Aorta (tissue), 5 donors: ENCODE measurements at regions not wholly inside any gene's neighbourhood (a gene's known extent, or its start where the extent isn't known, plus 50 kb on each side); places are given as distances from the start of the nearest gene placed in this dataset.

Source experiments
- ATAC-seq: fragments of 200-7000 bp; cut with Tn5 transposase; one replicate; pipeline ENCODE4 v1.9.1; 2022; ENCODE audit warnings: moderate library complexity; ENCODE audit not compliant: low FRiP score
- DNase-seq, 2 donors: peaks; one replicate each; pipeline ENCODE4 v3.0.0-alpha.2; 2020
- H3K27ac ChIP-seq, 2 donors: one replicate each; pipeline ENCODE4 v1.5.1; 2013; ENCODE audit warnings: low read length in 2 of 2, mild to moderate bottlenecking in 2 of 2, moderate library complexity in 2 of 2, control low read depth in 1 of 2, inconsistent platforms in 1 of 2, low read depth in 1 of 2
- H3K27me3 ChIP-seq, 2 donors: one replicate each; pipeline ENCODE4 v1.6.1; 2013; ENCODE audit warnings: control low read depth in 1 of 2, low read length in 1 of 2, mild to moderate bottlenecking in 1 of 2, moderate library complexity in 1 of 2; ENCODE audit not compliant: insufficient read depth in 2 of 2, control insufficient read depth in 1 of 2
- H3K36me3 ChIP-seq, 2 donors: one replicate each; pipeline ENCODE4 v1.6.1; 2013; ENCODE audit warnings: control low read depth in 1 of 2, low read length in 1 of 2, mild to moderate bottlenecking in 1 of 2; ENCODE audit not compliant: insufficient read depth in 2 of 2, control insufficient read depth in 1 of 2
- H3K4me1 ChIP-seq, 2 donors: one replicate each; pipeline ENCODE4 v1.6.1; 2013; ENCODE audit warnings: low read length in 2 of 2, control low read depth in 1 of 2, mild to moderate bottlenecking in 1 of 2, moderate library complexity in 1 of 2; ENCODE audit not compliant: insufficient read depth in 2 of 2, control insufficient read depth in 1 of 2
- H3K4me3 ChIP-seq, 2 donors: one replicate each; pipeline ENCODE4 v1.5.1; 2013; ENCODE audit warnings: low read length in 2 of 2, control low read depth in 1 of 2, mild to moderate bottlenecking in 1 of 2
- H3K9me3 ChIP-seq: one replicate; pipeline ENCODE4 v1.6.1; 2013; ENCODE audit warnings: mild to moderate bottlenecking, low read length; ENCODE audit not compliant: control insufficient read depth
- WGBS, 2 donors: extraction: QIAGEN DNeasy Blood & Tissue Kit; methylation state at CpG; one replicate each; pipeline ENCODE4 v1.1.7; 2013; 5-methylcytosine and 5-hydroxymethylcytosine counted together
- intact Hi-C, 2 donors: fragments of 100-400 bp; cut with DNase I; formaldehyde crosslinking; loops; one replicate each; pipeline versions ENCODE4 v1.14.2 to v1.15.0; 2022
- donor health status: healthy with polysubstance abuse.
- donor health status: Bipolar disorder and iron deficiency.
- donor health status: DM: no; HTN: no; CAD: no.
- donor health status: DM: no; HTN: no; CAD: no.
- donor health status: DM: yes; HTN: yes; CAD: no.

DNA sequence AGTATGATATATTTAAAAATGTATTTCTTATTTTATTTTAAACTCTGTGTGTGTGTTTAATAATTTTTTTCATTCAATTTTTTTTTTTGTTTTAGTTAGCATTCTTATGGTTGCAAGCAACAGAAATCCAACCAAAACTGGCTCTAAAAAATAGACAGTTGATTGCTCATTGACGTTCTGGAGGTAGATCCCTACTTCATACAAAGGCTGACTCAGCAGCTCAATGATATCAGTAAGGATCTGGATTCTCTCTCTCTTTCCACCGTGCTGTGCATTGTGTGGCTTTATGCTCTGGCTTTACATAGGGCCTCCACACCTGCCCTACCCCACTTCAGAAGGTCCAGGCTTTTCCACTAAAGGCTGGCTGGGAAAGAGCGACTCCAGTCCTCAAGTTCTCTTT is 117.8 kb downstream of the UCHL1 start:
- intact Hi-C loops = loop anchor here in 1 of 2 donors (5.0 kb wide), 1 partner anchor 53 kb away; no protein-coding TSS in a partner anchor
- no peak overlapping the region for H3K4me3 ChIP-seq
- peaks cover 1 to 21% of the 10 kb centered on the region in 2 donors for H3K4me1 ChIP-seq
- H3K9me3 ChIP-seq = peaks cover 3% of the 10 kb centered on the region
- 58 to 61% methylated on average over 3 of the region's 3 CpGs for WGBS, 2 donors
- peak overlapping the region in 1 of 2 donors; percentile 8 for H3K27ac ChIP-seq
- DNase-seq = no peak
- peaks cover 0 to 2% of the 10 kb centered on the region in 2 donors for H3K36me3 ChIP-seq
- no peaks in the 10 kb centered on the region for H3K27me3 ChIP-seq
- ATAC-seq = no peak

DNA sequence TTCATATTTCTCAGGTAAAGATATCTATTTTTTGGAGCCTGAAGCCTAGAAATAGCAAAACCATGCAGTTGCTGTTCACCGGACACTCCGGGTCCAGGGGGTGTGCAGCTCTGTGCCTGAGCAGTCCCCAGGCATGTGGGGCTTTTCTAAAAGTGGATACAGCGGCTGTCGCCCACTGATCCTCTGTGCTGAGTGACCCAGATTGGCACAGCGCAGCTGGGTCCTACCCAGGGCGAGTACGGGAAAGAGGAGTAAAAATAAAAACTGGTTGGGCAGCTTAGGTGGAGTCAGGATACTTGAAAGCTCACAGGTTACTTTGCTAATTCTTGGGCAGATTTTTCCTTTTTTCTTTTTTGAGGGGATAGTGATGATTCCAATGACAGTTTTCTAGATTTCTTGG is 118.8 kb downstream of the UCHL1 start:
- no peak overlapping the region for H3K4me3 ChIP-seq
- ATAC-seq = peak; percentile 55

DNA sequence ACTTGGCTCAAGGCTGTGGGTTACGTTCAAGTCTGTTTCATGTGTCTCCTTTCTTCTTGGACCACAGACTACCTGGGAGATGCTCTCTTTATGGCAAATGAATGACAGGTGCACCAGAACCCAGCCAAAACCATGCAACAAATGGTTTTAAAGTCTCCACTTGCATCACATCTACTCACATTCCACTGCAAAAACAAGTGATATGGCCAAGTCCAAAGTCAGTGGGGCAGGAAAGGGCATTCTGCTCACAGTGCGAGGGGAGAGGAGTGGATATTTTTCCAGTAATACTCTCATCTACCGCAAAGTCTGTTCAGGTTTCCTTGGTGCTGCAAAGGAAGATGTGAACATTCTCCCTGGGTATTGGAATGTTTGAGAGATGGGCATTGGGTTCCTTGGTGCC is 120.5 kb downstream of the UCHL1 start:
- Histone ChIP-seq H3K27me3 (no peaks in the 10 kb centered on the region), H3K36me3 (peaks cover 0 to 2% of the 10 kb centered on the region in 2 donors), H3K4me3 (no peak overlapping the region), H3K27ac (no peak overlapping the region), H3K9me3 (peaks cover 3% of the 10 kb centered on the region), H3K4me1 (peaks cover 6 to 18% of the 10 kb centered on the region in 2 donors)
- ATAC-seq (no peak), DNase-seq (no peak)
- WGBS, 2 donors = 71 to 76% methylated on average over 3 of the region's 3 CpGs
- intact Hi-C loops = no loop called here

More for the DNA sequence above, 118.8 kb downstream of the UCHL1 start:
- WGBS, 2 donors = 10 to 16% methylated on average over 7 of the region's 7 CpGs
- intact Hi-C loops = no loop called here
- DNase-seq = peak in 1 of 2 donors; percentile 55
- Histone ChIP-seq H3K36me3 (peaks cover 0 to 2% of the 10 kb centered on the region in 2 donors), H3K27ac (no peak overlapping the region), H3K4me1 (peaks cover 2 to 23% of the 10 kb centered on the region in 2 donors), H3K27me3 (no peaks in the 10 kb centered on the region), H3K9me3 (peaks cover 3% of the 10 kb centered on the region)

DNA sequence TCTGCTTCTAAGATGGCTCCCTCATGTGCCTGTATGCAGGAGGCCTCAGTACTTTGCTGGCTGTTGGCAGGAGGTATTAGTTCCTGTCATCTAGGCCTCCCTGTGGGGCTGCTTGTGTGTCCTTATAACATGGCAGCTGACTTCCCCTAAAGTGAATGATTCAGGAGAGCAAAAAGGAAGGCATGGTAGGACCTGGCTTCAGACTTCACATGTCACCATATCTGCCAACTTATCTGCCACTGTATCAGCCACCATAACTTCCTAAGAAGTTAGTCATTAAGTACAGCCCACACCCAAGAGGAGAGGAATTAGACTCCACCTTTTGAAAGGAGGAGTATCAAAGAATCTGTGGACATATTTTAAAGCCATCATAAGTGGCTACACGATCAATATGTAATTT is 122.5 kb downstream of the UCHL1 start:
- DNase-seq = no peak
- no peak overlapping the region for H3K4me3 ChIP-seq
- ATAC-seq = no peak
- 97% methylated on average over 1 of the region's 1 CpG for WGBS, 2 donors
- peaks cover 0 to 2% of the 10 kb centered on the region in 2 donors for H3K36me3 ChIP-seq
- peaks cover 3% of the 10 kb centered on the region for H3K9me3 ChIP-seq
- H3K27ac ChIP-seq = no peak overlapping the region
- intact Hi-C loops = no loop called here
- H3K27me3 ChIP-seq = no peaks in the 10 kb centered on the region
- H3K4me1 ChIP-seq = peaks cover 6 to 13% of the 10 kb centered on the region in 2 donors

DNA sequence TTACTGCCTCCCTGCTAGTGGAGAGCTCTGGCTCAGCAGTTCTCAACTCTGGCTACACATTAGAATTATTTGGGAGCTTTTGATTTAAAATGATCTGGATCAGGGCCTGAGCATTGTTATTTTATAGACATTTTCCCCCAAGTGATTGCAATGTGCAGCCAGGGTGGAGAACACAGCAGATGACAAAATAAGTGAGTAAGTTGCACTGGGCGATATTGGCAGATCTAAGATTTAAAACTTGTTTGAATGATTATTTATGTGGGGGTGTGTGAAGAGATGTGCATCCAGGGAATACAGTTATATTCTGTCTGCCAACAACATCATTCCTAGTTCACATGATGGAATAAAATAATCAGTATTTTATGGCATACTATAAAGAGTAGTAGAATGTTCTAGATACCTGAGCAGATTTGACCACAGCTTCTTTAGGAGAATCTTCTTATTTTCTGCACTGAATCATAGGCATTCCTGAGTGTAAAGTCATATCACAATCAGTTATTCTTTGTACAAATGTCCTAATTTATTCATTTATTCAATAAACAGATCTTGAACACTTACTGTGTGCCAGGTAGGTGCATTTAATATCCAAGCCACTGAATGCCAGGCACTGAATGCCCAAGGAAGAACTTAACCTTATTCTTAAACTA is 123.9 kb downstream of the UCHL1 start:
- 37 to 46% methylated on average over 1 of the region's 1 CpG for WGBS, 2 donors
- intact Hi-C loops = no loop called here
- no peak for DNase-seq
- peaks cover 0 to 2% of the 10 kb centered on the region in 2 donors for H3K36me3 ChIP-seq
- H3K27ac ChIP-seq = no peak overlapping the region
- no peak overlapping the region for H3K4me3 ChIP-seq
- no peaks in the 10 kb centered on the region for H3K27me3 ChIP-seq
- H3K9me3 ChIP-seq = peaks cover 3% of the 10 kb centered on the region
- peaks cover 6 to 16% of the 10 kb centered on the region in 2 donors for H3K4me1 ChIP-seq
- ATAC-seq = no peak

DNA sequence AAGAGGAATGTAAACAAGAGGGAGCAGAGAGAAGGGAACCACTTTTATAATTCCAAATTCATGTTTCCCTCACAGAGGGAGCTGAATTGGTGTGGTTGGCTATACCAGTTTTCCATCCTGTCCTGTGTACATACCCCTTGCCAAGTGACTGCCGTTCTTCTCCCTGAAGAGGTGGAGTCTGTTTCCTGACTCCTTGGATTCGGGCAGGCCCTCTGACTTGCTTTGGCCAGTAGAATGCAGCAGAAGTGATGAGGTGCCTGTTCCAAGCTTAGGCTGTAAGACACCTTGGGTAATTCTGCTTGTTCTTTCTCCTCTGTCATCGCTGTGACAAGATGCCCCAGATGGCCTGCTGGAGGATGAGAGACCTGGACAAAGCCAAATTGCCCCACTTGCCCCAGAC is 124.7 kb downstream of the UCHL1 start:
- intact Hi-C loops = no loop called here
- Histone ChIP-seq H3K9me3 (peaks cover 3% of the 10 kb centered on the region), H3K27me3 (no peaks in the 10 kb centered on the region), H3K36me3 (peaks cover 0 to 2% of the 10 kb centered on the region in 2 donors), H3K4me3 (no peak overlapping the region), H3K4me1 (peaks cover 7 to 17% of the 10 kb centered on the region in 2 donors), H3K27ac (no peak overlapping the region)
- ATAC-seq (no peak), DNase-seq (no peak)
- 34 to 38% methylated on average over 3 of the region's 3 CpGs for WGBS, 2 donors

DNA sequence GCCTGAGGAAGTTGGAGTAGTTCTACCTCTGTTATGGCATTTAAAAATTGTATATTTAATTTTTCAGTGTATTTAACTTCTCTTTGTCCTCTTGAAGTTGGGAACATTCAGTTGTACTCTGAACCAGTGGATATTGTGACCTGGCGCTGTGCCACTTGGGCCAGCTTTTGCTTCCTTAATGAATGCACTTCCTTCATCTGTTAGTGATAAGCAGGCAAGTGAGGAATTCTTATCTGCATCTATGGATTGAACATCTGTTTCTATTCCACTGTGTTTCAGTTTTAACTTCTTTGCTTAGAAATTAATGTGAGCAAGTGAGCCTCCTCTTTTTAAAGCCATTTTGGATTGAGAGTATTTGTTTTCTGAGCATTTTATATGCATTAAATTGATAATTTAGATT is 128.3 kb downstream of the UCHL1 start:
- 54 to 59% methylated on average over 1 of the region's 1 CpG for WGBS, 2 donors
- no peak overlapping the region for H3K4me3 ChIP-seq
- no peaks in the 10 kb centered on the region for H3K36me3 ChIP-seq
- no peaks in the 10 kb centered on the region for H3K9me3 ChIP-seq
- H3K27ac ChIP-seq = no peak overlapping the region
- H3K4me1 ChIP-seq = peaks cover 8 to 17% of the 10 kb centered on the region in 2 donors
- no peaks in the 10 kb centered on the region for H3K27me3 ChIP-seq
- intact Hi-C loops = no loop called here
- DNase-seq (peak; percentile 60 to 83), ATAC-seq (no peak)

DNA sequence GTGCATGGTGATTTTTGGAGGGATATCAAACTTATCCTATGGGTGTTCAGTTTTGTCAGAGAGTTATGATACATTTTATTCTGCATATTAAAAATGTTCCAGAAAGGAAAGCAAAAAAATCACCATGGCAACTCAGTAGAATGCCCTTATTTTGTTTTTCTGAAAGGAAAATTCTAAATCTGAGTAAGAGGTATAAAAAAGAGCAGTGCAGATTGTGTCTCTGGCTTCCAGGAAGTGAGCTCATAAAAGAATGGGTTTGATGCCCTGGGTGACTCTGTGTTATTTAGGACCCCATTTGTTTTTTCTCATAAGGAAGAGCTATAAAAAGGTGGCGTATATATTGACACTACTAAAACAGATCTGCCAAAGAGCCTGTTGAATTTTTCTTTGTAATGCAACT is 128.8 kb downstream of the UCHL1 start:
- no peaks in the 10 kb centered on the region for H3K36me3 ChIP-seq
- H3K4me1 ChIP-seq = peaks cover 9 to 16% of the 10 kb centered on the region in 2 donors
- no peaks in the 10 kb centered on the region for H3K9me3 ChIP-seq
- H3K27ac ChIP-seq = no peak overlapping the region
- ATAC-seq (no peak), DNase-seq (no peak)
- H3K4me3 ChIP-seq = no peak overlapping the region
- WGBS, 2 donors = 58 to 61% methylated on average over 1 of the region's 1 CpG
- no peaks in the 10 kb centered on the region for H3K27me3 ChIP-seq
- intact Hi-C loops = no loop called here

DNA sequence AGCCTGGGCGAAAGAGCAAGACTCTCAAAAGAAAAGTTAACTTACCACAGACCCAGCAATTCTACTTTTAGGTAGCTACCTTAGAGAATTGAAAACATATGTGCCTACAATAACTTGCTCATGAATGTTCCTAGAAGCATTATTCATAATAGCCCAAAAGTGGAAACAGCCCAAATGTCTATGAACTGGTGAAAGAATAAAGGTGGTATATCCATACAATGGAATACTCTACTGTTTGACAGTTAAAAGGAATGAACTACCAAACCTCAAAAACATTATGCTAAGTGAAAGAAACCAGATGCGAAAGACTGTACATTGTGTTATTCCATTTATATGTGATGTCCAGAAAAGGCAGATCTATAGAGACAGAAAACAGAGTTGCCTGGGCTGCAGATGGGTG is 131.4 kb downstream of the UCHL1 start:
- DNase-seq = no peak
- ATAC-seq = no peak
- WGBS, 2 donors = 97% methylated on average over 2 of the region's 2 CpGs
- H3K9me3 ChIP-seq = no peaks in the 10 kb centered on the region
- H3K4me3 ChIP-seq = no peak overlapping the region
- no peaks in the 10 kb centered on the region for H3K27me3 ChIP-seq
- H3K27ac ChIP-seq = no peak overlapping the region
- intact Hi-C loops = no loop called here
- H3K36me3 ChIP-seq = no peaks in the 10 kb centered on the region
- peaks cover 5 to 6% of the 10 kb centered on the region in 2 donors for H3K4me1 ChIP-seq
